GM23248 (cell line): ENCODE measurements at regions not wholly inside any gene's neighbourhood (a gene's known extent, or its start where the extent isn't known, plus 50 kb on each side); places are given as distances from the start of the nearest gene placed in this dataset.

Source experiments
- EZH2 ChIP-seq: fragments of 200-600 bp; sonication (generic); IDR thresholded peaks from 2 replicates; pipeline ENCODE4 v1.6.1; 2018; ENCODE audit warnings: antibody characterized with exemption, mild to moderate bottlenecking; ENCODE audit not compliant: insufficient read depth, poor library complexity, severe bottlenecking
- EZH2phosphoT487 ChIP-seq: fragments of 200-600 bp; sonication (generic); IDR thresholded peaks from 2 replicates; pipeline ENCODE4 v1.6.1; 2018; ENCODE audit warnings: antibody characterized with exemption, moderate library complexity, mild to moderate bottlenecking, low read depth; ENCODE audit not compliant: insufficient read depth

- TF ChIP-seq EZH2, result no peak
- no peak for TF ChIP-seq EZH2phosphoT487
These were observed 125.8 kb downstream of the KBTBD8 start for GRCh38 chr3:67123914-67124313.
